DOHH2 (cell line): ENCODE measurements at regions not wholly inside any gene's neighbourhood (a gene's known extent, or its start where the extent isn't known, plus 50 kb on each side); places are given as distances from the start of the nearest gene placed in this dataset.

Experiments
- H3F3A ChIP-seq: fragments of 200-600 bp; sonication (generic), shearing (Covaris generic); 2 replicates; pipeline ENCODE4 v1.6.0; 2016; ENCODE audit warnings: antibody characterized with exemption, mild to moderate bottlenecking; ENCODE audit not compliant: control insufficient read depth, insufficient read depth
- H3K27ac ChIP-seq: fragments of 200-600 bp; sonication (generic); 2 replicates; pipeline ENCODE4 v1.5.1; 2014; ENCODE audit warnings: low read depth, mild to moderate bottlenecking, low read length, moderate library complexity
- H3K27me3 ChIP-seq: fragments of 200-600 bp; sonication (generic); 2 replicates; pipeline ENCODE4 v1.6.1; 2014; ENCODE audit warnings: mild to moderate bottlenecking, low read length, mixed read lengths; ENCODE audit not compliant: control insufficient read depth
- H3K36me3 ChIP-seq: fragments of 200-600 bp; sonication (generic); 2 replicates; pipeline ENCODE4 v1.6.1; 2014; ENCODE audit warnings: mild to moderate bottlenecking, low read length, moderate library complexity, mixed read lengths; ENCODE audit not compliant: control insufficient read depth
- H3K4me1 ChIP-seq: fragments of 200-600 bp; sonication (generic); 2 replicates; pipeline ENCODE4 v1.6.1; 2014; ENCODE audit warnings: mild to moderate bottlenecking, low read length, mixed read lengths; ENCODE audit not compliant: control insufficient read depth
- H3K4me2 ChIP-seq: fragments of 200-600 bp; sonication (generic); 2 replicates; pipeline ENCODE4 v1.6.0; 2014; ENCODE audit warnings: mild to moderate bottlenecking, low read length, moderate library complexity
- H3K4me3 ChIP-seq: fragments of 200-600 bp; sonication (generic); 2 replicates; pipeline ENCODE4 v1.5.1; 2014; ENCODE audit warnings: mild to moderate bottlenecking, low read length, mixed read lengths
- H3K79me2 ChIP-seq: fragments of 200-600 bp; sonication (generic); 2 replicates; pipeline ENCODE4 v1.6.1; 2014; ENCODE audit warnings: mild to moderate bottlenecking, low read length, mixed read lengths; ENCODE audit not compliant: control insufficient read depth
- H3K9me2 ChIP-seq: fragments of 200-600 bp; sonication (generic); replicated peaks from 2 replicates; pipeline ENCODE4 v1.6.1; 2014; ENCODE audit warnings: mild to moderate bottlenecking, low read length, mixed read lengths; ENCODE audit not compliant: control insufficient read depth
- H3K9me3 ChIP-seq: fragments of 200-600 bp; sonication (generic); 2 replicates; pipeline ENCODE4 v1.6.1; 2014; ENCODE audit warnings: antibody characterized with exemption, low read length, mixed read lengths; ENCODE audit not compliant: control insufficient read depth, insufficient read depth
- H4K20me1 ChIP-seq: fragments of 200-600 bp; sonication (generic); 2 replicates; pipeline ENCODE4 v1.6.0; 2014; ENCODE audit warnings: low read depth, mild to moderate bottlenecking, antibody characterized with exemption, low read length, moderate library complexity; ENCODE audit not compliant: control insufficient read depth, insufficient read depth
- CTCF ChIP-seq: fragments of 200-600 bp; sonication (generic); IDR thresholded peaks from one replicate; pipeline ENCODE4 v1.5.1; 2014; ENCODE audit warnings: antibody characterized with exemption, mild to moderate bottlenecking, low read depth, low read length; ENCODE audit not compliant: poor library complexity, severe bottlenecking
- EZH2phosphoT487 ChIP-seq: fragments of 200-600 bp; sonication (generic); IDR thresholded peaks from 2 replicates; pipeline ENCODE4 v1.6.1; 2017; ENCODE audit warnings: borderline replicate concordance, mild to moderate bottlenecking, antibody characterized with exemption, low read length, moderate library complexity, mixed read lengths

GRCh38 chr12:75771023-75771422 is 259.6 kb upstream of the KRR1 start:
- Histone ChIP-seq H3K4me2 (no peak overlapping the region), H3K9me2 (no peaks in the 10 kb centered on the region), H3K27ac (no peak overlapping the region), H3K27me3 (no peaks in the 10 kb centered on the region), H3K36me3 (no peaks in the 10 kb centered on the region), H3K9me3 (no peaks in the 10 kb centered on the region), H4K20me1 (no peaks in the 10 kb centered on the region), H3K4me3 (no peak overlapping the region), H3K4me1 (peaks cover 12% of the 10 kb centered on the region), H3K79me2 (no peaks in the 10 kb centered on the region), H3F3A (no peaks in the 10 kb centered on the region)
- no peak for TF ChIP-seq CTCF
- no peak for TF ChIP-seq EZH2phosphoT487

GRCh38 chr12:75767957-75768356 is 256.5 kb upstream of the KRR1 start:
- H3K9me2 ChIP-seq = no peaks in the 10 kb centered on the region
- H3K79me2 ChIP-seq = no peaks in the 10 kb centered on the region
- no peaks in the 10 kb centered on the region for H3K36me3 ChIP-seq
- no peak for TF ChIP-seq CTCF
- no peak for TF ChIP-seq EZH2phosphoT487
- H3K4me3 ChIP-seq = no peak overlapping the region
- no peaks in the 10 kb centered on the region for H4K20me1 ChIP-seq
- H3K27me3 ChIP-seq = no peaks in the 10 kb centered on the region
- no peaks in the 10 kb centered on the region for H3K9me3 ChIP-seq
- H3K4me2 ChIP-seq = no peak overlapping the region
- no peaks in the 10 kb centered on the region for H3F3A ChIP-seq
- no peak overlapping the region for H3K27ac ChIP-seq
- no peaks in the 10 kb centered on the region for H3K4me1 ChIP-seq

GRCh38 chr12:75766263-75767160 is 255.1 kb upstream of the KRR1 start:
- Histone ChIP-seq H3K4me2 (no peak overlapping the region), H3K4me3 (no peak overlapping the region), H4K20me1 (no peaks in the 10 kb centered on the region), H3F3A (no peaks in the 10 kb centered on the region), H3K27me3 (no peaks in the 10 kb centered on the region), H3K36me3 (no peaks in the 10 kb centered on the region), H3K9me3 (no peaks in the 10 kb centered on the region), H3K79me2 (no peaks in the 10 kb centered on the region), H3K9me2 (no peaks in the 10 kb centered on the region), H3K27ac (no peak overlapping the region), H3K4me1 (no peaks in the 10 kb centered on the region)
- TF ChIP-seq EZH2phosphoT487 (no peak), CTCF (no peak)
